Neural crest cell (in vitro differentiated cells): ENCODE measurements at regions not wholly inside any gene's neighbourhood (a gene's known extent, or its start where the extent isn't known, plus 50 kb on each side); places are given as distances from the start of the nearest gene placed in this dataset.
A peak's percentile ranks its signal among the peaks of the same experiment; 100 is the strongest.

ENCODE experiments used
- DNase-seq: peaks from one replicate; pipeline ENCODE4 v3.0.0; 2021; ENCODE audit warnings: low read depth, mixed read lengths, low spot score
- H3K27ac Mint-ChIP-seq: one replicate; pipeline ENCODE4 v1.8.0; 2021; ENCODE audit warnings: mild to moderate bottlenecking, mixed read lengths; ENCODE audit not compliant: unreplicated experiment
- H3K27me3 Mint-ChIP-seq: 2 replicates; pipeline ENCODE4 v1.8.0; 2021; ENCODE audit warnings: low read depth, mild to moderate bottlenecking, mixed read lengths
- H3K36me3 Mint-ChIP-seq: 2 replicates; pipeline ENCODE4 v1.8.0; 2021; ENCODE audit warnings: low read depth, mild to moderate bottlenecking, mixed read lengths
- H3K4me1 Mint-ChIP-seq: 2 replicates; pipeline ENCODE4 v1.8.0; 2021; ENCODE audit warnings: mixed read lengths
- H3K4me3 Mint-ChIP-seq: one replicate; pipeline ENCODE4 v1.8.0; 2021; ENCODE audit warnings: mild to moderate bottlenecking, mixed read lengths
- H3K9me3 Mint-ChIP-seq: 2 replicates; pipeline ENCODE4 v1.8.0; 2021; ENCODE audit warnings: mixed read lengths
- TF ChIP-seq, protein P1 (sequence below): fragments of 200-600 bp; sonication (generic); conservative IDR thresholded peaks from 2 replicates; pipeline ENCODE4 v1.5.0; 2021; ENCODE audit warnings: antibody characterized with exemption, mild to moderate bottlenecking

- TF ChIP-seq, protein P1, sequence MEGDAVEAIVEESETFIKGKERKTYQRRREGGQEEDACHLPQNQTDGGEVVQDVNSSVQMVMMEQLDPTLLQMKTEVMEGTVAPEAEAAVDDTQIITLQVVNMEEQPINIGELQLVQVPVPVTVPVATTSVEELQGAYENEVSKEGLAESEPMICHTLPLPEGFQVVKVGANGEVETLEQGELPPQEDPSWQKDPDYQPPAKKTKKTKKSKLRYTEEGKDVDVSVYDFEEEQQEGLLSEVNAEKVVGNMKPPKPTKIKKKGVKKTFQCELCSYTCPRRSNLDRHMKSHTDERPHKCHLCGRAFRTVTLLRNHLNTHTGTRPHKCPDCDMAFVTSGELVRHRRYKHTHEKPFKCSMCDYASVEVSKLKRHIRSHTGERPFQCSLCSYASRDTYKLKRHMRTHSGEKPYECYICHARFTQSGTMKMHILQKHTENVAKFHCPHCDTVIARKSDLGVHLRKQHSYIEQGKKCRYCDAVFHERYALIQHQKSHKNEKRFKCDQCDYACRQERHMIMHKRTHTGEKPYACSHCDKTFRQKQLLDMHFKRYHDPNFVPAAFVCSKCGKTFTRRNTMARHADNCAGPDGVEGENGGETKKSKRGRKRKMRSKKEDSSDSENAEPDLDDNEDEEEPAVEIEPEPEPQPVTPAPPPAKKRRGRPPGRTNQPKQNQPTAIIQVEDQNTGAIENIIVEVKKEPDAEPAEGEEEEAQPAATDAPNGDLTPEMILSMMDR: no peak
- H3K4me3 Mint-ChIP-seq: no peak overlapping the region
- no peak overlapping the region for H3K27ac Mint-ChIP-seq
Observed at GRCh38 chr13:39144391-39144790, 106.1 kb downstream of the NHLRC3 start.

DNA sequence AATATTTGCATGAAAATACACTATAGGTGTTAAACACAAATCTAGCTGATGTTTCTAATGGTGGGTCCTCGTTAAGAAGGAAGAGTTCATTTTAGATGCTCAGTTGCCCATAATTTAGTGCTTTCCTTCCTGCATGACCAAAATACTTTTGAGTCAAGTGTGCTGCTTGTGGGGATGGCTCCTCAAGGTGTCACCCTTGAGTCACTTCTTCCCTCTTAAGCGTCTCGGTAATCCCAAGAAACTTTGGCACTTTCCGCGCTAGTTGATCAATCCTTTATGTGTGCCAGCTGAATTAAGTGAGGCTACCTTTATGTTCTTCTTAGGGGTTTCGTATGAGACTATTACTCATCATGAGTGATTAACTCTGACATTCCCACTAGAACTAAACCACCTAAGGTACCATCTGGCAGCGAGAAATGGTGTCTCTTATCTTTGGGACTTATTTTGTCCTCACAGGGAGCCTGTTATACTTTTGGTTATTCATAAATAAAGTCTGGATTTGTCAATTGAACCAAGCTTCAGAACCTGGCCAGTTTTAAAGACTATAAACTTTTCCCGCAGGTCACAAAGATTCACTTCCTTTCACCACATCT, 106.8 kb downstream of the NHLRC3 start:
- H3K9me3 Mint-ChIP-seq: peaks cover 4% of the 10 kb centered on the region
- TF ChIP-seq, protein P1: peak; percentile 89
- no peaks in the 10 kb centered on the region for H3K36me3 Mint-ChIP-seq

More at GRCh38 chr13:39144391-39144790, 106.1 kb downstream of the NHLRC3 start:
- Mint-ChIP-seq H3K4me1 (peaks cover 9% of the 10 kb centered on the region), H3K9me3 (peaks cover 4% of the 10 kb centered on the region), H3K36me3 (no peaks in the 10 kb centered on the region), H3K27me3 (peaks cover 15% of the 10 kb centered on the region)
- no peak for DNase-seq

DNA sequence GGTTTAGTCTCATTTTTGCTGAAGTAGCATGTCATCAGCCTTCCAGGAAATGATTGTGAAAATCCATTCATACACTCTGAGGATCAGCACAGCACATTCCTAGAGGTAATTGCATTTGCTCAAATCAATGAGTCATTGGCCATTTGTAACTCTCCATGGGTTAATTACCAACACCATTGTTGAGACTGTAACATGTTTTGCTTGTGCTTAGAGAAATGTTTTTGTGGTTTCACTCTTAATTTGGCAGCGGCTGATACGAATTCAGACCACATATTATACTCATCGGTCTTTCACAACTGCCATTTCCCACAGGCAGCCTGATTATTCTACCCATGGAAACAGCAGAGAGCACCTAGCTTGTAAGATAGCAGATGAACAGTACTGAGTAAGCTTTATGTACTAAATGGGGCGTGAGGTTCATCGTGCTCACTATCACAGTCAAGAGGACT, 110.3 kb downstream of the NHLRC3 start:
- Mint-ChIP-seq H3K27me3 (peaks cover 6% of the 10 kb centered on the region), H3K36me3 (no peaks in the 10 kb centered on the region), H3K4me1 (peaks cover 9% of the 10 kb centered on the region), H3K9me3 (no peaks in the 10 kb centered on the region), H3K4me3 (no peak overlapping the region), H3K27ac (no peak overlapping the region)
- TF ChIP-seq, protein P1: no peak
- no peak for DNase-seq

More for the DNA sequence above, 106.8 kb downstream of the NHLRC3 start:
- H3K4me3 Mint-ChIP-seq: no peak overlapping the region
- H3K27me3 Mint-ChIP-seq: peaks cover 15% of the 10 kb centered on the region
- DNase-seq: peak; percentile 58
- H3K27ac Mint-ChIP-seq: no peak overlapping the region
- peaks cover 9% of the 10 kb centered on the region for H3K4me1 Mint-ChIP-seq

DNA sequence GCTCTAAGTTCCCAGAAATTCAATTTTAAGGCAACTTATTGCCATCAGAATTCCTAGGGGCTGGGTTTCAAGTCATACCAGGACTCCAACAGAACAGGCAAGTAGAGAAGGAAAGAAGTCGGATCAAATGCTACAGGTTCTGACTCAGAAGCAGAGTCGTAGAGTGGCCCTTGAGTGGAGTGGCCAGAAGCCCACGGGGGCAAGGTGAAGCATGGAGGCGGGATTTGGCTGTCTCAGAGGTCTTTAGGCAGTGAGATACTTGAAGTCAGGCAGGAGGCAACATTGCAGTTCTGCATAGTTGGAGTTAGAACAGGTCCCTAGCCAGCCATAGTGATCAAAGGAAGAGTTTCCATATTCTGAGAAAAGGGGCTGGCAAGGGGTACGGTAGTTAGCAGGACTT, 111.6 kb downstream of the NHLRC3 start:
- Mint-ChIP-seq H3K27me3 (peaks cover 2% of the 10 kb centered on the region), H3K4me1 (peaks cover 7% of the 10 kb centered on the region), H3K9me3 (no peaks in the 10 kb centered on the region), H3K36me3 (no peaks in the 10 kb centered on the region), H3K4me3 (no peak overlapping the region), H3K27ac (no peak overlapping the region)
- TF ChIP-seq, protein P1: no peak
- no peak for DNase-seq

DNA sequence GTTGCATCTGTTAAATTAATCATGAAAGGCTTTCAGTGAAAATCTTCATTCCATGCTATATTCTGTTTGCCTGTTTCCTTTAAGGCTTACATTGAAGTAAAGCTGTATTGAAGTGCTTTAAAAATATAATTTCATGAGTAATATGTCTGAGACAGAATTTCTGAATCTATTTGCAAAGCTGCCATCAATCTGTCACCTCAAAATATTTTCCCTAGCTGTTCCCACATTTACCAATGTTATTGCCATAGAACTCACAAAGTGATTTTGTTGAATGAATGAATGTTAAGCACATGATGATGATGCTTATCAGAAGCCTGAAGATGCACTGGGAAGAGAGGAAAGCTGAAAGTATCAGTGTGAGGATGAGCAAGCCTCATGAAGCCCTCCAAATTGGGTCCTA, 115.8 kb downstream of the NHLRC3 start:
- Mint-ChIP-seq H3K27ac (no peak overlapping the region), H3K4me1 (no peaks in the 10 kb centered on the region), H3K9me3 (no peaks in the 10 kb centered on the region), H3K27me3 (no peaks in the 10 kb centered on the region), H3K36me3 (no peaks in the 10 kb centered on the region), H3K4me3 (no peak overlapping the region)
- TF ChIP-seq, protein P1: no peak
- no peak for DNase-seq
